Gastrocnemius medialis (tissue), 4 donors: ENCODE measurements at regions not wholly inside any gene's neighbourhood (a gene's known extent, or its start where the extent isn't known, plus 50 kb on each side); places are given as distances from the start of the nearest gene placed in this dataset.

Experiments used
- POLR2A ChIP-seq, 2 donors: fragments of 450-650 bp; IDR thresholded peaks; one replicate each; pipeline ENCODE4 v1.6.1; 2017; ENCODE audit warnings: antibody characterized with exemption in 2 of 2, mild to moderate bottlenecking in 2 of 2, moderate library complexity in 2 of 2
- TF ChIP-seq, protein P1 (sequence below), 5 experiments: fragments of 450-650 bp in 3 of 5; fragments of 200-600 bp in 2 of 5; sonication (generic) in 2 of 5; IDR thresholded peaks in 4 of 5; conservative IDR thresholded peaks in 1 of 5; 1 replicate in 4 of 5; 2 replicates in 1 of 5; pipeline ENCODE4 v1.5.1; 2016 to 2019; ENCODE audit warnings: antibody characterized with exemption in 5 of 5, mild to moderate bottlenecking in 3 of 5, moderate library complexity in 3 of 5

DNA sequence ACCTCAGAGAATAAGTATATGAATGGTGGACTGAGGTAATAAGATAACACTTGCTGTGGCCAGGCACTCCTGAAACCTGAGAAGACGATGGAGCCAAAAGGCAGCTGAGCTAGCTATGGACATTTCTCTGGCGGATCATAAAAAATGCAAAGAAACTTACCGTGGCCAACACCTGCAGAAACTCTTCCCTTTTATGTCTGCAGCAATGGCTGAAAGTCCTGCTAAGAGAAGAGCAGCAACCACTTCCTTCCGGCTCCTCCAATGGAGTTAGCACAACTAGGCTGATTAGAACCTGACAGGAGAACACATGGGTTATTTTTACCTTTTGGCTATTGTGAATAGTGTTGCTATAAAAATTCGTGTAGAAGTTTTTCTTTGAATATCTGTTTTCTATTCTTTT, 76.0 kb upstream of the MAGEB16 start:
- TF ChIP-seq, protein P1, sequence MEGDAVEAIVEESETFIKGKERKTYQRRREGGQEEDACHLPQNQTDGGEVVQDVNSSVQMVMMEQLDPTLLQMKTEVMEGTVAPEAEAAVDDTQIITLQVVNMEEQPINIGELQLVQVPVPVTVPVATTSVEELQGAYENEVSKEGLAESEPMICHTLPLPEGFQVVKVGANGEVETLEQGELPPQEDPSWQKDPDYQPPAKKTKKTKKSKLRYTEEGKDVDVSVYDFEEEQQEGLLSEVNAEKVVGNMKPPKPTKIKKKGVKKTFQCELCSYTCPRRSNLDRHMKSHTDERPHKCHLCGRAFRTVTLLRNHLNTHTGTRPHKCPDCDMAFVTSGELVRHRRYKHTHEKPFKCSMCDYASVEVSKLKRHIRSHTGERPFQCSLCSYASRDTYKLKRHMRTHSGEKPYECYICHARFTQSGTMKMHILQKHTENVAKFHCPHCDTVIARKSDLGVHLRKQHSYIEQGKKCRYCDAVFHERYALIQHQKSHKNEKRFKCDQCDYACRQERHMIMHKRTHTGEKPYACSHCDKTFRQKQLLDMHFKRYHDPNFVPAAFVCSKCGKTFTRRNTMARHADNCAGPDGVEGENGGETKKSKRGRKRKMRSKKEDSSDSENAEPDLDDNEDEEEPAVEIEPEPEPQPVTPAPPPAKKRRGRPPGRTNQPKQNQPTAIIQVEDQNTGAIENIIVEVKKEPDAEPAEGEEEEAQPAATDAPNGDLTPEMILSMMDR (IDR thresholded peaks at IDR 0.05 in 4 of 5, conservative IDR thresholded peaks at IDR 0.05 in 1 of 5) = no peak
- TF ChIP-seq POLR2A (IDR thresholded peaks at IDR 0.05) = no peak
